HL-60 (cell line): ENCODE measurements at regions not wholly inside any gene's neighbourhood (a gene's known extent, or its start where the extent isn't known, plus 50 kb on each side); places are given as distances from the start of the nearest gene placed in this dataset.

Experiments used
- DNase-seq, 2 experiments: peaks; one replicate each; pipeline ENCODE4 v3.0.0-alpha.2; 2010 to 2020; ENCODE audit warnings: low read depth in 1 of 2, low spot score in 1 of 2
- H3K27ac ChIP-seq: fragments of 250-450 bp; sonication (Bioruptor Pico); replicated peaks from 2 replicates; pipeline ENCODE4 v1.5.1; 2020; ENCODE audit warnings: mild to moderate bottlenecking, moderate library complexity
- H3K27me3 ChIP-seq: fragments of 250-450 bp; sonication (Bioruptor Pico); 2 replicates; pipeline ENCODE4 v1.5.1; 2021; ENCODE audit warnings: mild to moderate bottlenecking, moderate library complexity; ENCODE audit not compliant: insufficient read depth, poor library complexity, severe bottlenecking
- H3K4me3 ChIP-seq: replicated peaks from 2 replicates; pipeline ENCODE4 v1.5.1; 2011; ENCODE audit warnings: mild to moderate bottlenecking, control low read depth, low read length; ENCODE audit not compliant: insufficient read depth
- GABPA ChIP-seq: IDR thresholded peaks from 2 replicates; pipeline ENCODE4 v1.6.1; 2012; ENCODE audit warnings: low read depth
- POLR2AphosphoS5 ChIP-seq: IDR thresholded peaks from 2 replicates; pipeline ENCODE4 v1.6.1; 2012; ENCODE audit warnings: low read depth
- SPI1 ChIP-seq: IDR thresholded peaks from 2 replicates; pipeline ENCODE4 v1.6.1; 2012; ENCODE audit warnings: low read depth, mild to moderate bottlenecking, borderline replicate concordance
- TF ChIP-seq, protein P1 (sequence below): IDR thresholded peaks from 2 replicates; pipeline ENCODE4 v1.6.1; 2012; ENCODE audit warnings: low read depth; ENCODE audit not compliant: insufficient replicate concordance
- TF ChIP-seq, protein P2 (sequence below): IDR thresholded peaks from one replicate; pipeline ENCODE4 v1.5.1; 2011; ENCODE audit warnings: low read length, control low read depth, inconsistent platforms; ENCODE audit not compliant: insufficient read depth

DNA sequence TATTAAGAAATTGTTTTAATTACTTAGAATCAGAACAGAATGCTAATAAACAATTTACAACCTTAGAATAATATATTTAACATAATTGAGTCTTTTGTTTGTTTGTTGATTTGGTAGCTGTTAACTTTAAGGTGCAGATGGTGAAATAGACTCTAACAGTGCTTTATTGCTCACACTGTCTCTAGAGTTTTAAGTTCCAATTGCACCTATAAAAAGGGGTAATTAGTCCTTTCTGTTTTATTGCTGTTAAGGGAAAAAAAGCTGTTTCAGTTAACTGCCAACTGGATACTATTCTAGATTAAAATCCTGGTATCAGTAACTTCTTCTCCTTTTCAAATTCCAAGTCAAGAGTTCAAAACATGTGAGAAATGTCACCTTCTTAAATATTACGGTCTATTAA lies 197.6 kb upstream of the TMPRSS15 start:
- Histone ChIP-seq H3K4me3 (no peak overlapping the region), H3K27me3 (no peaks in the 10 kb centered on the region), H3K27ac (no peak overlapping the region)
- DNase-seq = no peak
- no peak for TF ChIP-seq GABPA
- TF ChIP-seq, protein P1, sequence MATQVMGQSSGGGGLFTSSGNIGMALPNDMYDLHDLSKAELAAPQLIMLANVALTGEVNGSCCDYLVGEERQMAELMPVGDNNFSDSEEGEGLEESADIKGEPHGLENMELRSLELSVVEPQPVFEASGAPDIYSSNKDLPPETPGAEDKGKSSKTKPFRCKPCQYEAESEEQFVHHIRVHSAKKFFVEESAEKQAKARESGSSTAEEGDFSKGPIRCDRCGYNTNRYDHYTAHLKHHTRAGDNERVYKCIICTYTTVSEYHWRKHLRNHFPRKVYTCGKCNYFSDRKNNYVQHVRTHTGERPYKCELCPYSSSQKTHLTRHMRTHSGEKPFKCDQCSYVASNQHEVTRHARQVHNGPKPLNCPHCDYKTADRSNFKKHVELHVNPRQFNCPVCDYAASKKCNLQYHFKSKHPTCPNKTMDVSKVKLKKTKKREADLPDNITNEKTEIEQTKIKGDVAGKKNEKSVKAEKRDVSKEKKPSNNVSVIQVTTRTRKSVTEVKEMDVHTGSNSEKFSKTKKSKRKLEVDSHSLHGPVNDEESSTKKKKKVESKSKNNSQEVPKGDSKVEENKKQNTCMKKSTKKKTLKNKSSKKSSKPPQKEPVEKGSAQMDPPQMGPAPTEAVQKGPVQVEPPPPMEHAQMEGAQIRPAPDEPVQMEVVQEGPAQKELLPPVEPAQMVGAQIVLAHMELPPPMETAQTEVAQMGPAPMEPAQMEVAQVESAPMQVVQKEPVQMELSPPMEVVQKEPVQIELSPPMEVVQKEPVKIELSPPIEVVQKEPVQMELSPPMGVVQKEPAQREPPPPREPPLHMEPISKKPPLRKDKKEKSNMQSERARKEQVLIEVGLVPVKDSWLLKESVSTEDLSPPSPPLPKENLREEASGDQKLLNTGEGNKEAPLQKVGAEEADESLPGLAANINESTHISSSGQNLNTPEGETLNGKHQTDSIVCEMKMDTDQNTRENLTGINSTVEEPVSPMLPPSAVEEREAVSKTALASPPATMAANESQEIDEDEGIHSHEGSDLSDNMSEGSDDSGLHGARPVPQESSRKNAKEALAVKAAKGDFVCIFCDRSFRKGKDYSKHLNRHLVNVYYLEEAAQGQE = no peak
- TF ChIP-seq POLR2AphosphoS5 = no peak
- TF ChIP-seq, protein P2, sequence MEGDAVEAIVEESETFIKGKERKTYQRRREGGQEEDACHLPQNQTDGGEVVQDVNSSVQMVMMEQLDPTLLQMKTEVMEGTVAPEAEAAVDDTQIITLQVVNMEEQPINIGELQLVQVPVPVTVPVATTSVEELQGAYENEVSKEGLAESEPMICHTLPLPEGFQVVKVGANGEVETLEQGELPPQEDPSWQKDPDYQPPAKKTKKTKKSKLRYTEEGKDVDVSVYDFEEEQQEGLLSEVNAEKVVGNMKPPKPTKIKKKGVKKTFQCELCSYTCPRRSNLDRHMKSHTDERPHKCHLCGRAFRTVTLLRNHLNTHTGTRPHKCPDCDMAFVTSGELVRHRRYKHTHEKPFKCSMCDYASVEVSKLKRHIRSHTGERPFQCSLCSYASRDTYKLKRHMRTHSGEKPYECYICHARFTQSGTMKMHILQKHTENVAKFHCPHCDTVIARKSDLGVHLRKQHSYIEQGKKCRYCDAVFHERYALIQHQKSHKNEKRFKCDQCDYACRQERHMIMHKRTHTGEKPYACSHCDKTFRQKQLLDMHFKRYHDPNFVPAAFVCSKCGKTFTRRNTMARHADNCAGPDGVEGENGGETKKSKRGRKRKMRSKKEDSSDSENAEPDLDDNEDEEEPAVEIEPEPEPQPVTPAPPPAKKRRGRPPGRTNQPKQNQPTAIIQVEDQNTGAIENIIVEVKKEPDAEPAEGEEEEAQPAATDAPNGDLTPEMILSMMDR = no peak
- TF ChIP-seq SPI1 = no peak

DNA sequence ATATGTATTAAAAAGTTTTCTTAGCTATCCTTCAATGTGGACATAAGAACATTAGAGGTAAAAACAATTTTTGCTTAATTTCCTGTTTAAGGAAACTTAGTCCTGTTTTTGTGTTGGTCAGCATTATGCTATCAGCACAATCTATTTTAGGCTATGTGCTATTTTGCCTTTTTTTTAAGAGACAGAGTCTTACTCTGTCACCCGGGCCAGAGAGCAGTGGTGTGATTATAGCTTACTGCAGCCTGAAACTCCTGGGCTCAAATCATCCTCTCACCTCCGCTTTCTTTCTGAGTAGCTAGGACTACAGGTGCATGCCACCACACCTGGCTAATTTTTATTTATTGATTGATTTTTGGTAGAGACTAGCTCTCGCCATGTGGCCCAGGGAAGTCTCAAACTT lies 199.1 kb upstream of the TMPRSS15 start:
- DNase-seq = no peak
- Histone ChIP-seq H3K4me3 (no peak overlapping the region), H3K27ac (no peak overlapping the region), H3K27me3 (no peaks in the 10 kb centered on the region)
- no peak for TF ChIP-seq GABPA
- no peak for TF ChIP-seq SPI1
- TF ChIP-seq POLR2AphosphoS5 = no peak
- TF ChIP-seq, protein P2 = no peak
- TF ChIP-seq, protein P1 = no peak

DNA sequence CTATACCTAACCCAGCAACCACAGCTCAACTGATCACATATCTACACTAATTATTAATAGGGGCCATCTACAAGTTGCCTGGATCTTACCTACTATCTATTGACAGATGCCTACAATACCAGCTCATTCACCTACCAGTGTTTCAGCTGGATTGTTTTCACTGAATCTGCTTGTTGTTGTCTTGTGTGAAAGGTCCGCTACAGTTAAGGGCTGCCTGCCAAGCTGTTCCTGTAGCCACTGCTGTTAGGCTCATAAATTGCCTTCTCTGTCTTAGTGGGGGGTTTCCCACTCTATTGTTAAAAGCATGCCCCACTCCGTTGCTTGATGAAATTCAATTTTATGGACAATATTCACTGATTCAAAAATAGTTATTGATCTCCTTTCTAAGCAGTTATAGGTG lies 199.7 kb upstream of the TMPRSS15 start:
- H3K4me3 ChIP-seq = no peak overlapping the region
- H3K27me3 ChIP-seq = no peaks in the 10 kb centered on the region
- no peak for TF ChIP-seq GABPA
- TF ChIP-seq, protein P1 = no peak
- DNase-seq = no peak
- H3K27ac ChIP-seq = no peak overlapping the region

DNA sequence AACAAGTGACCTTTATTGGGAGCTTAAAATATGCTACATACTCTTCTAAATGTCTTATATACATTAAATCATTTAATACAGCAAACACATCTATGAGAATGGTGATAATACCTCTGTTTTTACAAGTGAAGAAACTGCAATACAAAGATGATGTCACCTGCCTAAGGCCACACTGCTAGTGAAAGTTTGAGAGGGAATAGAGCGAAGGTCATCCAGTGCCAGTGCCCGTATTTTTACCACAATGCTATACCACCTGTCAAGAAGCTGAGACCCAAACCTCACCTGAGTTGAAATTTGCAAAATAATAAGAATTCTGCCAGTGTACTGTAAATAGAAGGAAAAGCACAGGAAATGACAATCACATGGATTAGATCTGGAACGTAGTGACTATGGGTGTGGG lies 200.4 kb upstream of the TMPRSS15 start:
- TF ChIP-seq, protein P1 = no peak
- TF ChIP-seq, protein P2 = no peak
- TF ChIP-seq SPI1 (no peak), GABPA (no peak), POLR2AphosphoS5 (no peak)
- H3K27me3 ChIP-seq = no peaks in the 10 kb centered on the region
- no peak overlapping the region for H3K27ac ChIP-seq
- DNase-seq = no peak
- H3K4me3 ChIP-seq = no peak overlapping the region
